Activated CD8-positive, alpha-beta T cell treated with anti-CD3 and anti-CD28 coated beads, Interleukin-2, amount 10 ng/mL, durations not matched to agents 7 days and 5 days (primary cell): ENCODE measurements at regions not wholly inside any gene's neighbourhood (a gene's known extent, or its start where the extent isn't known, plus 50 kb on each side); places are given as distances from the start of the nearest gene placed in this dataset.

Experiments
- ATAC-seq: fragments of 150-1000 bp; cut with Tn5 transposase; one replicate; pipeline ENCODE4 v1.10.0; 2021; ENCODE audit warnings: moderate library complexity
- CTCF ChIA-PET: fragments of 350-600 bp; sonication (Branson Sonifier 250); formaldehyde crosslinking; loops from one replicate; lab custom pipeline; 2021; ENCODE audit warnings: antibody characterized with exemption; lab: Charles Lee
- POLR2A ChIA-PET: fragments of 350-600 bp; sonication (Branson Sonifier 250); formaldehyde crosslinking; loops from one replicate; lab custom pipeline; 2021; ENCODE audit warnings: antibody characterized with exemption; lab: Charles Lee
- DNase-seq: peaks from one replicate; pipeline ENCODE4 v3.0.0-alpha.2; 2020
- H3K27ac Mint-ChIP-seq: one replicate; pipeline ENCODE4 v1.8.0; 2021; ENCODE audit warnings: mild to moderate bottlenecking, mixed read lengths
- H3K27me3 Mint-ChIP-seq: one replicate; pipeline ENCODE4 v1.8.0; 2021; ENCODE audit warnings: low read depth, mixed read lengths
- H3K36me3 Mint-ChIP-seq: one replicate; pipeline ENCODE4 v1.8.0; 2021; ENCODE audit warnings: low read depth, mixed read lengths
- H3K4me1 Mint-ChIP-seq: one replicate; pipeline ENCODE4 v1.8.0; 2021; ENCODE audit warnings: low read depth, mixed read lengths
- H3K4me3 Mint-ChIP-seq: one replicate; pipeline ENCODE4 v1.8.0; 2021; ENCODE audit warnings: mild to moderate bottlenecking, mixed read lengths
- H3K9me3 Mint-ChIP-seq: one replicate; pipeline ENCODE4 v1.8.0; 2022; ENCODE audit warnings: mixed read lengths; ENCODE audit not compliant: insufficient read depth

GRCh38 chr17:53316988-53317387 lies 505.7 kb upstream of the KIF2B start:
- ChIA-PET POLR2A (no interaction called here), CTCF (no interaction called here)
- Mint-ChIP-seq H3K36me3 (no peaks in the 10 kb centered on the region), H3K4me3 (no peak overlapping the region), H3K9me3 (peaks cover 4% of the 10 kb centered on the region), H3K27ac (no peak overlapping the region), H3K4me1 (no peaks in the 10 kb centered on the region), H3K27me3 (no peaks in the 10 kb centered on the region)
- ATAC-seq (no peak), DNase-seq (no peak)

- no peak for DNase-seq
- ATAC-seq: no peak
- CTCF ChIA-PET: no interaction called here
- no peak overlapping the region for H3K27ac Mint-ChIP-seq
- peaks cover 8% of the 10 kb centered on the region for H3K9me3 Mint-ChIP-seq
- POLR2A ChIA-PET: no interaction called here
- no peaks in the 10 kb centered on the region for H3K4me1 Mint-ChIP-seq
- H3K36me3 Mint-ChIP-seq: no peaks in the 10 kb centered on the region
- no peaks in the 10 kb centered on the region for H3K27me3 Mint-ChIP-seq
- H3K4me3 Mint-ChIP-seq: no peak overlapping the region
Observed at GRCh38 chr17:53316073-53316472, 506.7 kb upstream of the KIF2B start.

GRCh38 chr17:53314521-53314920 lies 508.2 kb upstream of the KIF2B start:
- H3K9me3 Mint-ChIP-seq: peaks cover 17% of the 10 kb centered on the region
- ATAC-seq (no peak), DNase-seq (no peak)
- no peaks in the 10 kb centered on the region for H3K27me3 Mint-ChIP-seq
- CTCF ChIA-PET: no interaction called here
- H3K27ac Mint-ChIP-seq: no peak overlapping the region
- H3K4me1 Mint-ChIP-seq: no peaks in the 10 kb centered on the region
- no peaks in the 10 kb centered on the region for H3K36me3 Mint-ChIP-seq
- H3K4me3 Mint-ChIP-seq: no peak overlapping the region
- POLR2A ChIA-PET: no interaction called here

GRCh38 chr17:53313746-53314145 lies 509.0 kb upstream of the KIF2B start:
- no peak overlapping the region for H3K4me3 Mint-ChIP-seq
- no peak overlapping the region for H3K27ac Mint-ChIP-seq
- no peaks in the 10 kb centered on the region for H3K36me3 Mint-ChIP-seq
- ChIA-PET POLR2A (no interaction called here), CTCF (no interaction called here)
- no peak for ATAC-seq
- H3K27me3 Mint-ChIP-seq: no peaks in the 10 kb centered on the region
- no peak for DNase-seq
- H3K9me3 Mint-ChIP-seq: peaks cover 17% of the 10 kb centered on the region
- no peaks in the 10 kb centered on the region for H3K4me1 Mint-ChIP-seq

GRCh38 chr17:53278466-53278865 lies 544.3 kb upstream of the KIF2B start:
- Mint-ChIP-seq H3K4me3 (no peak overlapping the region), H3K36me3 (no peaks in the 10 kb centered on the region), H3K27ac (no peak overlapping the region), H3K9me3 (peaks cover 4% of the 10 kb centered on the region), H3K27me3 (no peaks in the 10 kb centered on the region), H3K4me1 (no peaks in the 10 kb centered on the region)
- ChIA-PET CTCF (no interaction called here), POLR2A (no interaction called here)
- DNase-seq (no peak), ATAC-seq (no peak)

GRCh38 chr17:53273126-53273525 lies 549.6 kb upstream of the KIF2B start:
- CTCF ChIA-PET: interaction anchor here (1.0 kb wide), 1 partner anchor 16 kb away, joined by 3 read pairs; no protein-coding TSS in a partner anchor
- Mint-ChIP-seq H3K27me3 (no peaks in the 10 kb centered on the region), H3K4me1 (no peaks in the 10 kb centered on the region), H3K9me3 (no peaks in the 10 kb centered on the region), H3K36me3 (no peaks in the 10 kb centered on the region), H3K27ac (no peak overlapping the region), H3K4me3 (no peak overlapping the region)
- ATAC-seq (no peak), DNase-seq (no peak)
- POLR2A ChIA-PET: no interaction called here

GRCh38 chr17:53270936-53271335 lies 551.8 kb upstream of the KIF2B start:
- CTCF ChIA-PET: no interaction called here
- no peak overlapping the region for H3K27ac Mint-ChIP-seq
- no peak for ATAC-seq
- H3K27me3 Mint-ChIP-seq: no peaks in the 10 kb centered on the region
- POLR2A ChIA-PET: no interaction called here
- H3K4me3 Mint-ChIP-seq: no peak overlapping the region
- no peaks in the 10 kb centered on the region for H3K36me3 Mint-ChIP-seq
- H3K9me3 Mint-ChIP-seq: no peaks in the 10 kb centered on the region
- DNase-seq: no peak
- H3K4me1 Mint-ChIP-seq: no peaks in the 10 kb centered on the region

- H3K4me1 Mint-ChIP-seq: no peaks in the 10 kb centered on the region
- no peak for DNase-seq
- no peaks in the 10 kb centered on the region for H3K36me3 Mint-ChIP-seq
- ChIA-PET CTCF (no interaction called here), POLR2A (no interaction called here)
- no peak for ATAC-seq
- H3K9me3 Mint-ChIP-seq: no peaks in the 10 kb centered on the region
- no peak overlapping the region for H3K27ac Mint-ChIP-seq
- no peaks in the 10 kb centered on the region for H3K27me3 Mint-ChIP-seq
- no peak overlapping the region for H3K4me3 Mint-ChIP-seq
Observed at GRCh38 chr17:53264730-53265129, 558.0 kb upstream of the KIF2B start.

GRCh38 chr17:53253956-53254597 lies 568.6 kb upstream of the KIF2B start:
- DNase-seq (no peak), ATAC-seq (no peak)
- Mint-ChIP-seq H3K9me3 (peaks cover 21% of the 10 kb centered on the region), H3K4me3 (no peak overlapping the region), H3K36me3 (no peaks in the 10 kb centered on the region), H3K27me3 (no peaks in the 10 kb centered on the region), H3K27ac (no peak overlapping the region), H3K4me1 (no peaks in the 10 kb centered on the region)
- ChIA-PET POLR2A (no interaction called here), CTCF (no interaction called here)

GRCh38 chr17:53249036-53249435 lies 573.7 kb upstream of the KIF2B start:
- Mint-ChIP-seq H3K4me3 (no peak overlapping the region), H3K27ac (no peak overlapping the region), H3K27me3 (no peaks in the 10 kb centered on the region), H3K4me1 (no peaks in the 10 kb centered on the region), H3K9me3 (peaks cover 3% of the 10 kb centered on the region), H3K36me3 (no peaks in the 10 kb centered on the region)
- DNase-seq (no peak), ATAC-seq (no peak)
- ChIA-PET POLR2A (no interaction called here), CTCF (no interaction called here)

GRCh38 chr17:53234138-53234537 lies 588.6 kb upstream of the KIF2B start:
- ATAC-seq: no peak
- no peaks in the 10 kb centered on the region for H3K27me3 Mint-ChIP-seq
- POLR2A ChIA-PET: no interaction called here
- no peak for DNase-seq
- H3K4me3 Mint-ChIP-seq: no peak overlapping the region
- H3K27ac Mint-ChIP-seq: no peak overlapping the region
- H3K36me3 Mint-ChIP-seq: no peaks in the 10 kb centered on the region
- CTCF ChIA-PET: no interaction called here
- no peaks in the 10 kb centered on the region for H3K4me1 Mint-ChIP-seq
- H3K9me3 Mint-ChIP-seq: no peaks in the 10 kb centered on the region

GRCh38 chr17:53227514-53227913 lies 595.2 kb upstream of the KIF2B start:
- ChIA-PET POLR2A (no interaction called here), CTCF (no interaction called here)
- Mint-ChIP-seq H3K9me3 (peaks cover 16% of the 10 kb centered on the region), H3K36me3 (no peaks in the 10 kb centered on the region), H3K27me3 (no peaks in the 10 kb centered on the region), H3K4me3 (no peak overlapping the region), H3K27ac (no peak overlapping the region), H3K4me1 (no peaks in the 10 kb centered on the region)
- ATAC-seq: no peak
- no peak for DNase-seq

- Mint-ChIP-seq H3K27ac (no peak overlapping the region), H3K4me3 (no peak overlapping the region), H3K9me3 (peaks cover 18% of the 10 kb centered on the region), H3K27me3 (no peaks in the 10 kb centered on the region), H3K36me3 (no peaks in the 10 kb centered on the region), H3K4me1 (no peaks in the 10 kb centered on the region)
- CTCF ChIA-PET: no interaction called here
- ATAC-seq (no peak), DNase-seq (no peak)
- POLR2A ChIA-PET: no interaction called here
Observed at GRCh38 chr17:53227111-53227510, 595.6 kb upstream of the KIF2B start.
